ENCODE measurements at regions not wholly inside any gene's neighbourhood (a gene's known extent, or its start where the extent isn't known, plus 50 kb on each side); places are given as distances from the start of the nearest gene placed in this dataset.
"Not testable (repeated sequence)": the region's sequence is repeated elsewhere in the genome, so short reads cannot be mapped to it uniquely, and the experiment has no call there.

DNA sequence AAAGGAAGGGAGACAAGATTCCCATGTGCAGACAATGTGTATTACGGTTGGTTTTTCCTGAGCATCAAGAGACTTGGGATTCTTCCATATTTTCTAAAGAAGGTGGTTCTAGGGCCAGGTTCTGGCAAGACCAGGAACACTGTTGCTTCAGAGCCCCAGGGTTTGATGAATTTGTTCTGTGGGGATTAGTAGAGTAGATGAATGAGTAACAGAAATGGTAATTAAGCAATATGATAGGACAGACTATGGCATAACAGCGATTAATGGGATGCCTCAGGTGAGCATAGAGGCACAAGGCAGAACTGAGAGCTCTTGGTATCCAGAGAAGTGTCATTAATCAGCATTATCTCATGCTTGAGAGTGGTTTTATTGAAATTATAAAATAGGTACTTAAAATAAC, 82.8 kb upstream of the PNPT1 start:
- no peak for TF ChIP-seq POLR2A (IDR thresholded peaks at IDR 0.05)
- Histone ChIP-seq H3K9me3 (no peaks in the 10 kb centered on the region), H3K27me3 (no peaks in the 10 kb centered on the region), H3K27ac (no peak overlapping the region), H3K36me3 (no peaks in the 10 kb centered on the region), H3K4me3 (no peak overlapping the region), H3K4me1 (no peaks in the 10 kb centered on the region)
- intact Hi-C loops (cut with DNase I; ENCODE audit: low total_unique reads) = no loop called here
- DNase-seq = no peak
- in situ Hi-C loops (cut with MboI; ENCODE audit: low pct_ligation_motif_present in 1 of 4, low pct_unique_long_range_greater_than_20kb in 1 of 4, low sequenced_read_pairs in 3 of 4) = no loop called here
- 81 to 94% methylated on average over 2 of the region's 2 CpGs for WGBS, 2 donors (ENCODE audit: low coverage in 1 of 2)

DNA sequence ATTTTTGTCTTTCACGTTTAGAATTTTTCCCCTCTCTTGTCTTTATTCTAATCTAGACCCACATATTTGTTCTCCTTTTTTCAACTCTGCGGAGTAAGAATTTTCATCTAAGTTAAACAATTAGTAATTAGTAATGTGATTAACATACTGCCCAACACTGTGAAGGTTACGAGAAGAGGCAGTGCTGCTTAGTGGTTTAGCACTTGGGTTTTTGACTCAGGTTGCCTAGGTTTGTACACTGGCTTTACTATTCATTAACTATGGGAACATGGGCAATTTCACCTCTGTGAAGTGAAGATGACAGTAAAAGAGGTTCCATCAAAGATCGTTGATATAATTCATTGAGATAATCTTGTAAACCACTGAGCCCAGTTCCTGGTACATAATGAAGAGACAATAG, 82.2 kb upstream of the PNPT1 start:
- H3K27ac ChIP-seq = no peak overlapping the region
- H3K4me3 ChIP-seq = no peak overlapping the region
- no peak for DNase-seq
- H3K36me3 ChIP-seq = no peaks in the 10 kb centered on the region
- intact Hi-C loops (cut with DNase I; ENCODE audit: low total_unique reads) (no loop called here), in situ Hi-C loops (cut with MboI; ENCODE audit: low pct_ligation_motif_present in 1 of 4, low pct_unique_long_range_greater_than_20kb in 1 of 4, low sequenced_read_pairs in 3 of 4) (no loop called here)
- WGBS, 2 donors (ENCODE audit: low coverage in 1 of 2) = 53 to 56% methylated on average over 4 of the region's 4 CpGs
- no peaks in the 10 kb centered on the region for H3K27me3 ChIP-seq
- H3K9me3 ChIP-seq = no peaks in the 10 kb centered on the region
- H3K4me1 ChIP-seq = no peaks in the 10 kb centered on the region
- TF ChIP-seq, protein P1, sequence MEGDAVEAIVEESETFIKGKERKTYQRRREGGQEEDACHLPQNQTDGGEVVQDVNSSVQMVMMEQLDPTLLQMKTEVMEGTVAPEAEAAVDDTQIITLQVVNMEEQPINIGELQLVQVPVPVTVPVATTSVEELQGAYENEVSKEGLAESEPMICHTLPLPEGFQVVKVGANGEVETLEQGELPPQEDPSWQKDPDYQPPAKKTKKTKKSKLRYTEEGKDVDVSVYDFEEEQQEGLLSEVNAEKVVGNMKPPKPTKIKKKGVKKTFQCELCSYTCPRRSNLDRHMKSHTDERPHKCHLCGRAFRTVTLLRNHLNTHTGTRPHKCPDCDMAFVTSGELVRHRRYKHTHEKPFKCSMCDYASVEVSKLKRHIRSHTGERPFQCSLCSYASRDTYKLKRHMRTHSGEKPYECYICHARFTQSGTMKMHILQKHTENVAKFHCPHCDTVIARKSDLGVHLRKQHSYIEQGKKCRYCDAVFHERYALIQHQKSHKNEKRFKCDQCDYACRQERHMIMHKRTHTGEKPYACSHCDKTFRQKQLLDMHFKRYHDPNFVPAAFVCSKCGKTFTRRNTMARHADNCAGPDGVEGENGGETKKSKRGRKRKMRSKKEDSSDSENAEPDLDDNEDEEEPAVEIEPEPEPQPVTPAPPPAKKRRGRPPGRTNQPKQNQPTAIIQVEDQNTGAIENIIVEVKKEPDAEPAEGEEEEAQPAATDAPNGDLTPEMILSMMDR (IDR thresholded peaks at IDR 0.05) = no peak
- no peak for TF ChIP-seq EP300 (IDR thresholded peaks at IDR 0.05; ENCODE audit: low read depth)

DNA sequence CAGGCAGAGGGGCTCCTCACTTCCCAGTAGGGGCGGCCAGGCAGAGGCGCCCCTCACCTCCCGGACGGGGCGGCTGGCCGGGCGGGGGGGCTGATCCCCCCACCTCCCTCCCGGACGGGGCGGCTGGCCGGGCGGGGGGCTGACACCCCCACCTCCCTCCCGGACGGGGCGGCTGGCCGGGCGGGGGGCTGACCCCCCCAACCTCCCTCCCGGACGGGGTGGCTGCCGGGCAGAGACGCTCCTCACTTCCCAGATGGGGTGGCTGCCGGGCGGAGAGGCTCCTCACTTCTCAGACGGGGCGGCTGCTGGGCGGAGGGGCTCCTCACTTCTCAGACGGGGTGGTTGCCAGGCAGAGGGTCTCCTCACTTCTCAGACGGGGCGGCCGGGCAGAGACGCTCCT, 80.0 kb upstream of the PNPT1 start:
- DNase-seq; intact Hi-C loops (cut with DNase I; ENCODE audit: low total_unique reads); H3K27ac ChIP-seq; H3K4me3 ChIP-seq; H3K9me3 ChIP-seq; H3K4me1 ChIP-seq; H3K27me3 ChIP-seq; H3K36me3 ChIP-seq: not testable (repeated sequence)
- in situ Hi-C loops (cut with MboI; ENCODE audit: low pct_ligation_motif_present in 1 of 4, low pct_unique_long_range_greater_than_20kb in 1 of 4, low sequenced_read_pairs in 3 of 4) = loop anchor here in 3 of 4 donors (25.0 kb wide), 1 partner anchor 189 kb away; no protein-coding TSS in a partner anchor
- no CpG with 5 or more reads among the region's 31 CpGs for WGBS, 2 donors (ENCODE audit: low coverage in 1 of 2)

DNA sequence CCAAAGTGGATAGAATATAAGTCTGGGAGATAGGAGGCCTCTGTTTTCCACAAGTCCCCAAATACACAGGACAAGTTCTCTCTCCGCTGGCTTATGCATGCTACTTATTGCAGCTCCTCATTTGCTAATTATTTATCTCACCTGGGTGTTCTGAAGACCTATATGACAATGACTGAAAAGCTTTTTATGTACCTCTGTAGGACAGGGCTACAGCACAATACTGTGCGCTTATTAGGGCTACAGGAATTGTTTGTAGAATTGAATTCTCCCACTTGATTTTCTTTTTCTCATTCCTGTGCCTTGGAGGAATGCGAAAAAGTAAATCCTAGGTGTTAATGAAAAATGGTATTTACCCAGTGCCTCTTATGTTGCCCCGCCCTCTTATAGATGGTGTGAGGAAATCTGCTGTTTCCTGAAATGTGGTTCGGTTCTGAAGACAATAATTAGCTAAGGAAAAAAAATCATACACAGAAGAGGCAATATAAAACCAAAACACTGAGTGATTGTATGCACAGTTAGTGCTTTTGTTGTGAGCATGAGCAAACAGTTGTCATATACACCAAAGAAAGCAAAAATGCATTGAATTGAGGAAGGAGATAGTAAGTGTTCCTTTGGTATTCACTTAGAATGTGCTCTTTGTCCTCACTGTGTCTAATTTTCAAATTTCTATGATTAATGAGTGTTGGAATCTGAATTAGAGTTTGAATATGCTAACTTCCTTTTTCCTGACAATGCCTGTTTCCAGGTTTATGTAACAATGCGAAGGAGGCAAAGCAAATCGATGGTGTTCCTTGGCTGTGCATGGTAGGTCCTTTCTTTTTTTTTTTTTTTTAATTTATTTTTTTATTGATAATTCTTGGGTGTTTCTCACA, 78.7 kb upstream of the PNPT1 start:
- intact Hi-C loops (cut with DNase I; ENCODE audit: low total_unique reads) = no loop called here
- in situ Hi-C loops (cut with MboI; ENCODE audit: low pct_ligation_motif_present in 1 of 4, low pct_unique_long_range_greater_than_20kb in 1 of 4, low sequenced_read_pairs in 3 of 4) = loop anchor here in 3 of 4 donors (25.0 kb wide), 1 partner anchor 190 kb away; no protein-coding TSS in a partner anchor
- no peaks in the 10 kb centered on the region for H3K36me3 ChIP-seq
- no peaks in the 10 kb centered on the region for H3K27me3 ChIP-seq
- no peak overlapping the region for H3K27ac ChIP-seq
- H3K4me1 ChIP-seq = no peaks in the 10 kb centered on the region
- 60 to 68% methylated on average over 7 of the region's 7 CpGs for WGBS, 2 donors (ENCODE audit: low coverage in 1 of 2)
- no peaks in the 10 kb centered on the region for H3K9me3 ChIP-seq
- H3K4me3 ChIP-seq = no peak overlapping the region
- DNase-seq = no peak
- TF ChIP-seq, protein P1 (IDR thresholded peaks at IDR 0.05) = no peak
- no peak for TF ChIP-seq EP300 (IDR thresholded peaks at IDR 0.05; ENCODE audit: low read depth)
- no peak for TF ChIP-seq POLR2AphosphoS5 (IDR thresholded peaks at IDR 0.05)
- TF ChIP-seq POLR2A (IDR thresholded peaks at IDR 0.05) = no peak

DNA sequence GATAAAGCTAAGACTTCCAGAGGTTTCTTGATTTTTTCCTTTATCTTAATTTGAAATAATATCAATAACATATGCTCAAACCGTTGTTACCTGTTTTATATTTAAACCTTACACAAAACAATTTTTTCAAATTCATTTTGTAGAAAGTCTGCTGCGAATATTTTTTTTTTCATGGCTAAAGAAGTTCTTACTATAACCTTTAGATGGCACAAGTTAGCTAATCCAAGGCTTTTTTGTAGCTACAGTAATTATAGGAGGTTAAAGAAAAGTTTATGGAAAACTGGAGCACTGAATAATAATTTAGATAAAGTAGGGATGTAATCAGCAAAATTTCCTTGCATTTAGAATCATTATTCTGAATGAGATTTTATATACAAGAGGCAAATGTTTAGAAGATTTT, 78.0 kb upstream of the PNPT1 start:
- no peaks in the 10 kb centered on the region for H3K27me3 ChIP-seq
- H3K36me3 ChIP-seq = no peaks in the 10 kb centered on the region
- in situ Hi-C loops (cut with MboI; ENCODE audit: low pct_ligation_motif_present in 1 of 4, low pct_unique_long_range_greater_than_20kb in 1 of 4, low sequenced_read_pairs in 3 of 4) (loop anchor here in 3 of 4 donors (25.0 kb wide), 1 partner anchor 191 kb away; no protein-coding TSS in a partner anchor), intact Hi-C loops (cut with DNase I; ENCODE audit: low total_unique reads) (no loop called here)
- no peak overlapping the region for H3K27ac ChIP-seq
- no peak for DNase-seq
- TF ChIP-seq POLR2AphosphoS5 (IDR thresholded peaks at IDR 0.05) = no peak
- TF ChIP-seq, protein P1 (IDR thresholded peaks at IDR 0.05) = peak; percentile 51 to 62 (median 53)
- no peaks in the 10 kb centered on the region for H3K9me3 ChIP-seq
- no peak overlapping the region for H3K4me3 ChIP-seq
- H3K4me1 ChIP-seq = no peaks in the 10 kb centered on the region
- 18% methylated on average over 2 of the region's 2 CpGs for WGBS, 2 donors (ENCODE audit: low coverage in 1 of 2)

Measured in transverse colon (tissue), 4 donors.